GM19351 (cell line): ENCODE measurements at regions not wholly inside any gene's neighbourhood (a gene's known extent, or its start where the extent isn't known, plus 50 kb on each side); places are given as distances from the start of the nearest gene placed in this dataset.

Experiments
- ATAC-seq: cut with Tn5 transposase; IDR thresholded peaks from one replicate; pipeline ENCODE4 v1.9.1; 2021; ENCODE audit warnings: mild to moderate bottlenecking, moderate library complexity; ENCODE audit not compliant: unreplicated experiment

- ATAC-seq = no peak
Observed at GRCh38 chr13:38283346-38283745, 66.3 kb upstream of the UFM1 start.

- no peak for ATAC-seq
Observed at GRCh38 chr13:38265132-38265497, 84.5 kb upstream of the UFM1 start.

DNA sequence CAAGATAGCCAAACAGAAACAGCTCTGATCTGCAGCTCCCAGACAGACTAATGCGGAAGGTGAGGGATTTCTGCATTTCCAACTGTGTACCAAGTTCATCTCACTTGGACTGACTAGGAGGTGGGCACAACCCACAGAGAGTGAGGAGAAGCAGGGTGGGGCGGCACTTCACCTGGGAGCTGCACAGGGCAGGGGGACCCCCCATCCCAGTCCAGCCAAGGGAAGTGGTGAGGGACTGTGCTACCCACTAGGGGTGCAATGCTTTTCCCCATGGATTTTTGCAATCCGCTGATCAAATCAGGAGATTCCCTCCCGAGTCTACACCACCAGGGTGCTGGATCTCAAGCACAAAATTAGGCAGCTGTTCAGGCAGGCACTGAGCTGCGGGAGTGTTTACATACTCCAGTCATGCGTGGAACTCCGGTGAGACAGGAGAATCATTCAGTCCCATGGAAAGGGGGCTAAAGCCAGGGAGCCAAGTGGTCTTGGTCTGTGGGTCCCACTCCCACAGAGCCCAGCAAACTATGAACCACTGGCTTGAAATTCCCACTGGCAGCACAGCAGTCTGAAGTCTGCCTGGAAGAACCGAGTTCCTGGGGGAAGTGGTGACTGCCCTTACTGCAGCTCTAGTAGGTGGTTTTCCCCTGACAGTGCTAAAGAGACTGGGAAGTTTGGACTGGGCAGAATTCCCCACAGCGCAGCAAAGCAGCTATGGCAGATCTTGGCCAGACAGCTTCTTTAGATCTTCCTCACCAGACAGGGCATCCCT is 85.1 kb upstream of the UFM1 start:
- ATAC-seq = no peak

GRCh38 chr13:38262211-38262610 is 87.4 kb upstream of the UFM1 start:
- no peak for ATAC-seq

GRCh38 chr13:38255600-38255999 is 94.1 kb upstream of the UFM1 start:
- ATAC-seq = no peak

DNA sequence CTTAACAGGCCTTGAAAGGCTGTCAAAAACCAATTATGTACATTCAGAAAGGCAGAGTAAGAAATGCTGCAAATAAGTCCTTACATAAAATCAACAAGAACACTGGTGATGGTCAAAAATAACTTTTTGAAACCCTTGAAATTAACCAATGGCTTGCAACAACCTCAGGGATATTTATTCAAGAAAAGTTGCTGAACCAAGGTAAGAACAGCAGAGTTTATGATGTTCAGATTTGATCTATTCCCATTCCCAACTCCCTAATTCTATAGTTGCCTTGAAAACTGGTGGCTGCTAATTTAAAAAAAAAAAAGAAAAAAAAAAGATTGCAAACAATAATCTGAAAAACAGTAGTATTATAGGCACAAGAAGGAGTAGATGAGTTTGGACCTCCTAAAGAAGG is 109.8 kb upstream of the UFM1 start:
- no peak for ATAC-seq

DNA sequence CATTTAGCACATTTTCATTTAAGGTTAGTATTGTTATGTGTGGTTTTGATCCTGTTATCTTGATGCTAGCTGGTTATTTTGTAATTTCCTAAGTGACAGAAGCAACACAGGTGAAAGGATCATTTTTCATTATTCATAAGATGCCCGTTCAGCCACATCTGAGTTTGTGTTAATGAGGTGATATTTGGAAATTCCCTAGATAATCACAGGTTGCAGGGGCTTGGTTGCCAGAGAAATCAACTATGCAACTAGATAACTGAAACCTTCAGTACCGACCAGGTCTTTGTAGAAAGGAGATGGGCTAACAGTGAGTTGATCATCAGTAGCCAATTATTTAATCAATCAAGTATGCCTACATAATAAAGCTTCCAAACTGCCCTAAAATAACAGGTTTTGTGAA is 121.3 kb upstream of the UFM1 start:
- no peak for ATAC-seq

DNA sequence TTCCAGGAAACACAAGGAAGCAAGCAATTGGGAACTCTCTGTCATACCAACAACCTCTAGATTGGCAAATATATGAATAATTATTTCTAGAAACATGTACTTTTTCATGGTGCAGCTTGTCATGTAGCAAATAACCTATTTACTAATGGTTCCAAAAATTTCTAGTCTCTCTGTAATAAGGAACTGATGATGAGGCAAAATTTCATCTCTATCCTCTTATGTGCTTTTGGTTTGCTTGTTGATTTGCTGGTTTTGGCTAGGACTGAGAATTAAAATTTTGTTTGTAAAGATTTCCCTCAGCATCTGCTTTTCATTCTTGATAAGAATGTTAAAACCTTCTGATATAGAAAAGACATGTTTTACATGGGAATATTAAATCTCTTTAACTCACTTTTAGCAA is 123.2 kb upstream of the UFM1 start:
- no peak for ATAC-seq

DNA sequence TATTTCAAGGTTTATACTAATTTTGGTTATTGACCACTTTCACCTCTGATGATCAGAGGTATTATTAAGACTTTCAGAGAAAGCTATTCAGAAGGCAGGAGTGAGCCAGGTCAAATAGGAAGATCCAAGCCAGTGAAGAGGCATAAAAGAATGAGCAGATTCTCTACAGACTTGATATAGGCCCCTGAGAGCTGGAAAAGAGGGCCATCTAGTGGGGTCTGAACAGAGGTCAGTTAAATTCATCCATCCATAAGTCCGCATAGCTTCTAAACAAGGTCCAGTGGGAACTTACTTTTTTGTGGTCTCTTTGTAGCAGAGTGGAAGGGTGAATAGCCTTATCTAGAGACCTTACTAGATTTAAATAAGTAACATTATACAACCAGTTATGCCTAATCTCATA is 126.6 kb upstream of the UFM1 start:
- no peak for ATAC-seq

GRCh38 chr13:38221120-38221519 is 128.5 kb upstream of the UFM1 start:
- peak; percentile 85 for ATAC-seq

- no peak for ATAC-seq
Observed at GRCh38 chr13:38216181-38216580, 133.5 kb upstream of the UFM1 start.

GRCh38 chr13:38213314-38213713 is 136.3 kb upstream of the UFM1 start:
- no peak for ATAC-seq

DNA sequence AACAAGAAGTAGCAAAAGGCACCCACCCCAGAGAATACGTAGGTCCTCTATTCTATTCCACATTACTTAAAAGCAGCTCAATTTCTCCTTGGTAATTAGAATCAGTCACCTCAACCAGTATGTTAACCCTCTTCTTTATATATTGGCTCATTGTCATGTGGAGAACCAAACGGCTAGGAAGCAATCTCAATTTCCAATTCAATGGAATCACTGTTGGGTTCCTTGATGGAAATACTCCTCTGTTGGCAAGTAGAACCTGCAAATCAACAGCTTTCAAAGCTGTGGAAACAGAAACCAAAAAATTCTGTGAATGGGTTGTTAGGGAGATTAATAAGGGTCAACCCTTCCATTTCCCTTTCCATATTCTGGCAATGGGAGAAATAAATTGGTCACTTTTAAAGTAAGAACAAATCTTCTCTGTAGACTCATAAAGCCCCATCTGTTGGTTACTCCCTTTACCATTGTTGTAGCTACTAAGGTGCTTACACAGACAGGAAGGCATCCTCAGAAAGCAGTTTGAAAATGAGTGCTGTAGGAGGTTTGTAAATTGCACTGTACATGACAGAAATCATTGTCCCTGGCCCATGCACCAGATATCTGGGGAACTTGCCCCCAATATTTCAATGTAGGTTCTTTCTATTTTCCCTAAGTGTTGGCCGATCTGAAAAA is 138.6 kb upstream of the UFM1 start:
- ATAC-seq = no peak

DNA sequence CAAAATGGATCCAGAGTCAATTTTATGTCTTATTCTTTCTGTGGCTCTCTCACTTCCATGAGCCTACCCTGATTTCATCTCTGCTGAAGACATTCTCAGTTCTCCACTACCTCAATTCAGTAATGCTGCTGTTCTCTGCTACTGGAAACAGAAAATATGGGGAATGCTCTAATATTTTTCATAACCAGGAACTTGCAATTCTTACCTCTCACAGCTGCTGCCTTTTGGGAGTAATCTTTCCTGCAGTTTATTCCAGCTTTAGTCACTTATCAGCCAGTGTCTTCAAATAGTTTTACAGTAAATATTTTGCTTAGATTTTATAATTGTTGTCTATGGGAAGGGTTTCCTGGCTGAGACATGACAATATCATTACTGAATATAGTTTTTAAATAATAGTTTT is 145.1 kb upstream of the UFM1 start:
- ATAC-seq = no peak

DNA sequence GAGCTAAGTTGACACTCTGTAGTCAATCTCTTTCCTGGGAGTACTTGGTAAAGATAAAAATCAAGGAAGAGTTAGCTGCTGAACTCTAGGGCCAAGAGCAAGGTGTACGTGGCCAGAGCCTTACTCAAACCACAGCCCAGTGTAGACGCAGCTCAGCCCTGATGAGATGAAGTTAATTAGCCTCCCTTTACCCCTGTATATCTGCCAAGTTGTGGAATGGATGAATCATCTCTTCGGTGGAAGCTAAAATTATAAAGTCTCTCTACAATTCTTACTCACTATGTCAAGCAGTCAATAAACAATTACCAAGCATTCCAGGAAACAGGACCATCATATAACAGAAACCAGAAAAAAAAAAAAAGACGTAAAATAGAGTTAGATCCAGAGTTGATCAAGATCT is 146.9 kb upstream of the UFM1 start:
- ATAC-seq = no peak

DNA sequence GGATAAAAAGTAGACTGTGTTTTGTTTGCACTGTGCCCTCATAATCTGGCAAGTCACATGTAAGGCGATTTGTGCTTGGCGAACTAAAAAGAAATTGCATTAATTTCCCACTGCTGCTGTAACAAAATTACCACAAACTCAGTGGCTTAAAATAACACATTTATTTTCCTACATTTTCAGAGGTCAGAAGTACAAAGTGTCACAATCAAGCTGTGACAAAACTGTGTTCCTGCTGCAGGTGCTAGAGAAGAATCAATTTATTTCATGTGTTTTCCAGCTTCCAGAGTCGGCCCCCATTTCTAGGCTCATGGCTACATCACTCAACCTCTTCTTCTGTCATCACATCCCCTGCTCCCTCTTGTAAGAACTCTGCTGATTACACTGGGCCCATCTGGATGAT is 158.6 kb upstream of the UFM1 start:
- no peak for ATAC-seq

DNA sequence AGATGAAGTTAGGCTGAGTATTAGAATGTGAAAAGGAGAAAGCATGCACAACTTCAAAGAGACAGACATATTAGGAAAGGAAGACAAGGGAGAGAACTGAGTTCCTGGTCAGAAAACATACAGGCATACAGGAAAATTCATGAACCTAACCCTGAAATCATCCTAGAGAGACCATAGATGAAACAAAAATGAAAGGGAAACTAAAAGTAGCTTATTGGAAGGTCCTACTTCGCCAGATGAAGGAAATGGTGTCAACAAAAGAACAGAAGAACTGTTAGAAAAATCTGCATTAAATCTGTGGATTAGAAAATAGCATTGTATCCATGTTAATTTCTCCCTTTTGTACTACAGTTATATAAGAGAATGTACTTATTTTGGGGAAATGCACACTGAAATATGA is 169.0 kb upstream of the UFM1 start:
- ATAC-seq = peak; percentile 64

DNA sequence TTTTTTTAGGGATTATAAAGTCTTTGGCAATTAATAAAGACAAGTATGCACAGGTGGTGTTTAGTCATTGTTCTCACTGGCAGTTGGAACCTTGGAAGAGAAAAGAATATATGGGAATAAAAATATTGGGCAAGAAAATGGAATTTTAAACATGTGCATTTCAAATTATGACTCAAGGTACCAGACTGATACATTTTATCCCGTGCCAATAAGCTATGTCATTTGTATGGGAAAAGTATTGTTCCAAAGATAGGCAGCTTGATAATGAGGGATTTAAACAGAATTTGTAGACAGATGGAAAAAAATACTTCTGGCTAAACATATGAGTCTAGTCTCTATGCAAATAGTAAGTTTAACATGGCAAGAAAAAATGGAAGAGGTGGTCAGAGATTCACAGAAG is 169.5 kb upstream of the UFM1 start:
- ATAC-seq = no peak

DNA sequence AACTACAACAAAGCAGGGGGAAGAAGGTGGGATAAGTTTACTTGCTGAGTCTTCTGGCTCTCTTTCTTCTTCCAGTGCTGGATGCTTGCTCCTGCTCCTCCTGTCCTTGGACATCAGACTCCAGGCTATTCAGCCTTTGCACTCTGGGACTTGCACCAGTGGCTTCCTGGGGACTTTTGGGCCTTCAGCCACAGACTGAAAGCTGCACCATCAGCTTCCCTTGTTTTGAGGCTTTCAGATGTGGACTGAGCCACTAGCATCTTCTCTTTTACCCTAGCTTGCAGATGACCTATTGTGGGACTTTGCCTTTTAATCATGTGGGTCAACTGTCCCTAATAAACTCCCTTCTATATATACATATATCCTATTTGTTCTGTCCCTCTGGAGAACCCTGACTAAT is 173.0 kb upstream of the UFM1 start:
- ATAC-seq = no peak

GRCh38 chr13:38173403-38173802 is 176.2 kb upstream of the UFM1 start:
- ATAC-seq = no peak

- ATAC-seq = peak; percentile 97
Observed at GRCh38 chr13:38167164-38167822, 182.4 kb upstream of the UFM1 start.

GRCh38 chr13:38166116-38166515 is 183.5 kb upstream of the UFM1 start:
- no peak for ATAC-seq
